ENCODE measurements at regions not wholly inside any gene's neighbourhood (a gene's known extent, or its start where the extent isn't known, plus 50 kb on each side); places are given as distances from the start of the nearest gene placed in this dataset.

DNA sequence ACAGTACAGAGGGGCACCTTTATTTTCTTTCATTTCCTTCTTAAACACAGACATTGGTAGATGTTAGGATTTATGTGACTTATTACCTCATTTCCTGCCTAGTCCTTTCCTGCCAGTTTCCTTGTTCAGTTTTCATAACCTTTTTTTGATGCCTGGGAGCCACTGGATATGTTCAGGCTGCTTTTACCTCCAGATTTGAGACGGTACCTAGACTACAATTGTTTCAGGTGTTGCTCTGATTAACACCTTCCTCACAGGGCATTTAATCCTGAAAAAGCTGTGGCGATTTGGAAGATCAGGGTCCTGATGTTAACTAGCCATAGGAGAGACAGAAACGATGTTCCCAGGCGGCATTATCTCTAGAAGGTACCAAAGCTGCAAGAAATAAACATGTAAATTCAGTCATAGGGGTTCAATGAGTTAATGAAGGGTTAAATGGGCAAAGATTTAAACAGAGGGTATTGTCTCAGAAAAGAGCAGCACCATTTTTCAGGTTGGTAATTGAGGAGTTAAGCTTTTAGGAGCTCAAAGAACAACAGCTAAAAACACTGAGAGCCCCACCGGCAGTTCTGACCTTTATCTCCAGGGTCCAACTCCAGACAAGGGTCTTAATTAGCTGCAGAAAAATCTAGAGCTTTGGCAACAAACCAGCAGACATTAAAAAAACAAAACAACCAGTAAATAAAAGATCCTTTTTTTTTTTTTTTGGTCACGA, 93.3 kb downstream of the HRH4 start:
- H3K36me3 ChIP-seq: no peaks in the 10 kb centered on the region
- WGBS: 57% methylated on average over 6 of the region's 6 CpGs

DNA sequence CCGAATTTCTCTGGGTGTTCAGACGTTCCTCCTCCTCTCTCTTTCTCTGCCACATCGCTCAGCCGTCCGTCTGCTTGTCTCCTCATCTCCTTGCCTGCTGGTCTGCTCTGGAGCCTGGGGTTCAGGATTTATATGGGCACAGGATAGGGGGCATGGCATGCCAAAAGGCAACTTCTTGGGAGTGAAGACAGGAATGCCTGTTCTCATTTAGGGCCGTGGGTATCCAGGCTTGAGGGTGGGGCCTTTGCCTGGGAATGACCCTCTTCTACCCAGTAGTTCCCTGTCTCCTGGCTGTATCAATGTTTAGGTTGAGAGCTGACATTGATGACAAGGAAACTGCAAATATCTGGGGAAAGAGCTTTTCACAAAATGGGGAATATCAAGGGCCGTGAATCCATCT, 98.0 kb downstream of the HRH4 start:
- Histone ChIP-seq H3K4me1 (no peaks in the 10 kb centered on the region), H3K27ac (no peak overlapping the region), H3K36me3 (no peaks in the 10 kb centered on the region), H3K27me3 (no peaks in the 10 kb centered on the region), H3K4me3 (no peak overlapping the region), H3K9me3 (no peaks in the 10 kb centered on the region)
- 72% methylated on average over 7 of the region's 7 CpGs for WGBS
- no peak for TF ChIP-seq POLR2A (IDR thresholded peaks at IDR 0.05)
- TF ChIP-seq POLR2AphosphoS5 (IDR thresholded peaks at IDR 0.05): no peak
- DNase-seq (ENCODE audit: low spot score in 2 of 2): no peak

More for the DNA sequence above, 93.3 kb downstream of the HRH4 start:
- Histone ChIP-seq H3K27me3 (no peaks in the 10 kb centered on the region), H3K4me3 (no peak overlapping the region), H3K27ac (no peak overlapping the region), H3K4me1 (no peaks in the 10 kb centered on the region), H3K9me3 (no peaks in the 10 kb centered on the region)
- TF ChIP-seq EP300 (IDR thresholded peaks at IDR 0.05) (no peak), POLR2A (IDR thresholded peaks at IDR 0.05) (no peak)
- no peak for DNase-seq (ENCODE audit: low spot score in 2 of 2)

DNA sequence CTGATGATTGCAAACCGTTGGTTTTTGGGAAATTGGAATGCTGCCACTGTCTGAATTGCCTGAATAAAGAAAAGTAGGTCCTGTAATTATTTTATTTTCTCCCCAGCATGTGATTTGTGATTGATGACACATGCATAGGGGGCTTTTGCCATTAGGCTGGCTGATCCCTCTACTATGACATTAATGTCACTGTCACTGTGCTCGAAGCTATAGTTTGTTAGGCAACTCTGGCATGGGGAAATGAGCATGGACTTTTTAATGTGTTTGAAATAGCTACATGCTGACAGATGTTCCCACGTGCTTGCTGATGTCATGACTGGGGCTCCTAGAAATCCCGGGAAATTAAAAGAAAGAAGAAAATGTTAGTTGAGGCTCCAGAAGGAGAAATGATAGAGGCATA, 99.1 kb downstream of the HRH4 start:
- Histone ChIP-seq H3K36me3 (no peaks in the 10 kb centered on the region), H3K4me3 (no peak overlapping the region), H3K27me3 (no peaks in the 10 kb centered on the region), H3K4me1 (no peaks in the 10 kb centered on the region), H3K27ac (no peak overlapping the region), H3K9me3 (no peaks in the 10 kb centered on the region)
- 30% methylated on average over 4 of the region's 4 CpGs for WGBS
- TF ChIP-seq POLR2A (IDR thresholded peaks at IDR 0.05) (no peak), EP300 (IDR thresholded peaks at IDR 0.05) (no peak), POLR2AphosphoS5 (IDR thresholded peaks at IDR 0.05) (no peak)
- TF ChIP-seq, protein P1, sequence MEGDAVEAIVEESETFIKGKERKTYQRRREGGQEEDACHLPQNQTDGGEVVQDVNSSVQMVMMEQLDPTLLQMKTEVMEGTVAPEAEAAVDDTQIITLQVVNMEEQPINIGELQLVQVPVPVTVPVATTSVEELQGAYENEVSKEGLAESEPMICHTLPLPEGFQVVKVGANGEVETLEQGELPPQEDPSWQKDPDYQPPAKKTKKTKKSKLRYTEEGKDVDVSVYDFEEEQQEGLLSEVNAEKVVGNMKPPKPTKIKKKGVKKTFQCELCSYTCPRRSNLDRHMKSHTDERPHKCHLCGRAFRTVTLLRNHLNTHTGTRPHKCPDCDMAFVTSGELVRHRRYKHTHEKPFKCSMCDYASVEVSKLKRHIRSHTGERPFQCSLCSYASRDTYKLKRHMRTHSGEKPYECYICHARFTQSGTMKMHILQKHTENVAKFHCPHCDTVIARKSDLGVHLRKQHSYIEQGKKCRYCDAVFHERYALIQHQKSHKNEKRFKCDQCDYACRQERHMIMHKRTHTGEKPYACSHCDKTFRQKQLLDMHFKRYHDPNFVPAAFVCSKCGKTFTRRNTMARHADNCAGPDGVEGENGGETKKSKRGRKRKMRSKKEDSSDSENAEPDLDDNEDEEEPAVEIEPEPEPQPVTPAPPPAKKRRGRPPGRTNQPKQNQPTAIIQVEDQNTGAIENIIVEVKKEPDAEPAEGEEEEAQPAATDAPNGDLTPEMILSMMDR (IDR thresholded peaks at IDR 0.05): no peak
- no peak for DNase-seq (ENCODE audit: low spot score in 2 of 2)

DNA sequence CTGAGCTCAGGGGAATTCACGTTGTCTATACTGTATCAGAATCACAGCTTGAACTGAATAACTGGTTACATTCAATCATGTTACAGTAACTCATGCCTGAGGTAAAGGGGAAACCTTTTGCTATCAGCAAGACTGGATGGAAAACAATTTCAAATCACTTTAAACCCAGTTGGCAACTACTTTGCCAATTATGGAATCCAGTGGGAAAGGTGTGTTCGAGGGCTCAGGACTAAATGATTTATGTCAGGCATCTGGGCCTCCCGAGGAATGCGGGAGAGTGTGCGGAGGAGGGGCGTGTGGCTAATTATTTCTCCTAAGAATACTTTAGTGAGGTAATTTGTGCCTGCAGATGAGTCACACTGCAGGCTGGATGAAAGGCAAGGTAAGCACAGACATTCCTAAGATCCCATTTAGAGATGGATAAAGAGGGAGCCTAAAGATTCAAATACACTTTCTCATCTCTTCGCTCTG, 100.1 kb downstream of the HRH4 start:
- no peak for DNase-seq (ENCODE audit: low spot score in 2 of 2)
- H3K4me1 ChIP-seq: no peaks in the 10 kb centered on the region
- no peaks in the 10 kb centered on the region for H3K9me3 ChIP-seq
- no peaks in the 10 kb centered on the region for H3K36me3 ChIP-seq
- 59% methylated on average over 7 of the region's 7 CpGs for WGBS
- no peak overlapping the region for H3K27ac ChIP-seq
- no peaks in the 10 kb centered on the region for H3K27me3 ChIP-seq
- H3K4me3 ChIP-seq: no peak overlapping the region
- no peak for TF ChIP-seq EP300 (IDR thresholded peaks at IDR 0.05)
- no peak for TF ChIP-seq POLR2A (IDR thresholded peaks at IDR 0.05)
- TF ChIP-seq, protein P1 (IDR thresholded peaks at IDR 0.05): no peak

DNA sequence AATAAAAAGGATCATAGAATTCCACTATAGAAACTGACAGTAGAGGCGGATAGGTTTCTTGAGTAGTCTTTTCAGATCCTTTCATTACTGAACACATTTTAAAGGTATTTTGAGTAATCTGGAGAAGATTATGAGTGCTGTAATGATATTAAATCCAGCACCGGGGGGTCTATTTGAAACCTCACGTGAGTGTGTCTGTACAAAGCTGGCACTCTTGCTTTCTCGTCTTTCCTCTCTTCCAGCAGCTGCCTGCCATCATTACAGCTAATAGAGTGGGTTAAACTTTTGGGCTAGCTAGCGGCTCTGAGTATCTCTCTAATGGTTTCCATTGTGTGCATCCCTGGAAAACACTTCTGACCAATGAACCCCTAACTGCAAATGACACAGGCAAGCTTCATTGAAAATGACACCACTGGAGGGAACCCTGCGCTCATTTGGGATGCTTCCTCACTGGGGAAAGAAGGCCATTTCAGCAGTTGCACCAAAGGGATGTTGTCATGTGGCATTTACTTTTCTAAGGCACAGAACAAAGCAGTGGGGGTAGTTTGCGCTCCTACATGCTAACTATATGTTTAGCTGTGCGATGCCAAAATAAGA, 101.0 kb downstream of the HRH4 start:
- 91% methylated on average over 8 of the region's 8 CpGs for WGBS
- Histone ChIP-seq H3K27me3 (no peaks in the 10 kb centered on the region), H3K4me1 (no peaks in the 10 kb centered on the region), H3K9me3 (no peaks in the 10 kb centered on the region), H3K4me3 (no peak overlapping the region), H3K27ac (no peak overlapping the region), H3K36me3 (no peaks in the 10 kb centered on the region)
- no peak for DNase-seq (ENCODE audit: low spot score in 2 of 2)
- TF ChIP-seq EP300 (IDR thresholded peaks at IDR 0.05): no peak
- TF ChIP-seq POLR2A (IDR thresholded peaks at IDR 0.05): no peak
- TF ChIP-seq, protein P1 (IDR thresholded peaks at IDR 0.05): no peak
- no peak for TF ChIP-seq POLR2AphosphoS5 (IDR thresholded peaks at IDR 0.05)

DNA sequence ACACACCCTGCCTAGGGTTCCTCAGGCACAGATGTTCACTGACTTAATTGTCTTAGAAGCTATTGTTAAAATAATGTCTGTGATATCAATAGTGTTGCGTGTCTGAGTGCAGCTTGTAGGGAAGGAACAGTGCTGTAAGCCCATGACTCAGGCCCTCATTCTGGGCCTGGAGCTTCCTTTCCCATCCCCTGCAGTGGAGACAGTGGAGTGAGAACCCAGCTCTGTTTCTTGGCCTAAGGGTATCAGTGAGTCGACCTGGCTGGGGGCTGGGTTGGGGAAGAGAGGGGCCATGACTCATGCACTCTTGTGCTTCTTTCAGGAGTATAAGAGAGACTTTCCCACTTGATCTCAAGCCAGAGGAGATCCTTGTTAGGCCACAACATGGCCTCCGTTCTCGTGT, 106.8 kb downstream of the HRH4 start:
- no peaks in the 10 kb centered on the region for H3K9me3 ChIP-seq
- TF ChIP-seq, protein P1 (IDR thresholded peaks at IDR 0.05): no peak
- DNase-seq (ENCODE audit: low spot score in 2 of 2): no peak
- no peak overlapping the region for H3K4me3 ChIP-seq
- 82% methylated on average over 4 of the region's 4 CpGs for WGBS
- H3K27me3 ChIP-seq: no peaks in the 10 kb centered on the region
- no peaks in the 10 kb centered on the region for H3K36me3 ChIP-seq
- H3K27ac ChIP-seq: no peak overlapping the region
- no peaks in the 10 kb centered on the region for H3K4me1 ChIP-seq

Data from suprapubic skin (tissue), 4 donors.